GM23338 (cell line): ENCODE measurements at regions not wholly inside any gene's neighbourhood (a gene's known extent, or its start where the extent isn't known, plus 50 kb on each side); places are given as distances from the start of the nearest gene placed in this dataset.

Source experiments
- ATAC-seq: fragments of 200-7000 bp; cut with Tn5 transposase; 3 replicates; pipeline ENCODE4 v1.9.1; 2020
- DNase-seq: peaks from one replicate; pipeline ENCODE4 v3.0.0-alpha.2; 2015; ENCODE audit warnings: low spot score
- H2AFZ ChIP-seq: fragments of 200-600 bp; sonication (generic); 2 replicates; pipeline ENCODE4 v1.8.0; 2016; ENCODE audit warnings: antibody characterized with exemption, mild to moderate bottlenecking, moderate library complexity
- H3F3A ChIP-seq: fragments of 200-600 bp; sonication (generic); replicated peaks from 2 replicates; pipeline ENCODE4 v1.8.0; 2017; ENCODE audit warnings: antibody characterized with exemption, mixed run types, low read depth
- H3K27ac ChIP-seq: fragments of 200-600 bp; sonication (generic); 2 replicates; pipeline ENCODE4 v1.6.1; 2016; ENCODE audit warnings: low read depth
- H3K27me3 ChIP-seq: fragments of 200-600 bp; sonication (generic); 2 replicates; pipeline ENCODE4 v1.8.0; 2016; ENCODE audit warnings: mild to moderate bottlenecking, mixed run types, moderate library complexity; ENCODE audit not compliant: insufficient read depth
- H3K36me3 ChIP-seq: fragments of 200-600 bp; sonication (generic); 2 replicates; pipeline ENCODE4 v1.8.0; 2016; ENCODE audit warnings: mild to moderate bottlenecking; ENCODE audit not compliant: insufficient read depth
- H3K4me1 ChIP-seq: fragments of 200-600 bp; sonication (generic); 2 replicates; pipeline ENCODE4 v1.8.0; 2016; ENCODE audit warnings: mild to moderate bottlenecking, moderate library complexity; ENCODE audit not compliant: insufficient read depth
- H3K4me2 ChIP-seq: fragments of 200-600 bp; sonication (generic); 2 replicates; pipeline ENCODE4 v1.7.1; 2017; ENCODE audit warnings: mixed run types
- H3K4me3 ChIP-seq: fragments of 200-600 bp; sonication (generic); 2 replicates; pipeline ENCODE4 v1.6.1; 2016; ENCODE audit warnings: mixed run types
- H3K79me2 ChIP-seq: fragments of 200-600 bp; sonication (generic); replicated peaks from 2 replicates; pipeline ENCODE4 v1.8.0; 2017; ENCODE audit warnings: mild to moderate bottlenecking; ENCODE audit not compliant: insufficient read depth
- H3K9me2 ChIP-seq: fragments of 200-600 bp; sonication (generic); 2 replicates; pipeline ENCODE4 v1.8.0; 2017; ENCODE audit not compliant: insufficient read depth
- H4K20me1 ChIP-seq: fragments of 200-600 bp; sonication (generic); replicated peaks from 2 replicates; pipeline ENCODE4 v1.8.0; 2017; ENCODE audit warnings: mild to moderate bottlenecking; ENCODE audit not compliant: insufficient read depth
- H3K27ac Mint-ChIP-seq: 2 replicates; pipeline ENCODE4 v1.8.0; 2020; ENCODE audit warnings: inconsistent platforms, mild to moderate bottlenecking, moderate library complexity, mixed read lengths
- H3K27me3 Mint-ChIP-seq: 3 replicates; pipeline ENCODE4 v1.8.0; 2022; ENCODE audit warnings: low read depth, mild to moderate bottlenecking, moderate library complexity, mixed read lengths, inconsistent platforms; ENCODE audit not compliant: insufficient read depth, poor library complexity
- H3K36me3 Mint-ChIP-seq: 3 replicates; pipeline ENCODE4 v1.8.0; 2021; ENCODE audit warnings: low read depth, mild to moderate bottlenecking, inconsistent platforms, moderate library complexity, mixed read lengths
- H3K4me1 Mint-ChIP-seq: 3 replicates; pipeline ENCODE4 v1.8.0; 2020; ENCODE audit warnings: mild to moderate bottlenecking, inconsistent platforms, mixed read lengths
- H3K4me3 Mint-ChIP-seq: 3 replicates; pipeline ENCODE4 v1.8.0; 2021; ENCODE audit warnings: moderate library complexity, mild to moderate bottlenecking, inconsistent platforms, mixed read lengths
- H3K9me3 Mint-ChIP-seq: 3 replicates; pipeline ENCODE4 v1.8.0; 2020; ENCODE audit warnings: moderate library complexity, mild to moderate bottlenecking, inconsistent platforms, mixed read lengths
- CTCF ChIP-seq, 2 experiments: fragments of 200-600 bp in 1 of 2; sonication (generic) in 1 of 2; conservative IDR thresholded peaks; 2 replicates each; pipeline versions ENCODE4 v1.5.1 to v1.6.1; 2016 to 2017; ENCODE audit warnings: antibody characterized with exemption in 2 of 2, low read depth in 2 of 2, mild to moderate bottlenecking in 2 of 2, moderate library complexity in 1 of 2
- EZH2phosphoT487 ChIP-seq: fragments of 200-600 bp; sonication (generic); IDR thresholded peaks from one replicate; pipeline ENCODE4 v1.8.1; 2018; ENCODE audit warnings: antibody characterized with exemption; ENCODE audit not compliant: unreplicated experiment
- STAT1 ChIP-seq: IDR thresholded peaks from one replicate; pipeline ENCODE4 v1.6.1; 2016; ENCODE audit warnings: antibody characterized with exemption; ENCODE audit not compliant: unreplicated experiment
- ZNF331 ChIP-seq: fragments of 250-450 bp; sonication (Bioruptor Pico); IDR thresholded peaks from 2 replicates; pipeline ENCODE4 v1.5.0; 2020; ENCODE audit warnings: low read depth, mild to moderate bottlenecking, moderate library complexity
- ZNF462 ChIP-seq: fragments of 250-450 bp; sonication (Bioruptor Pico); IDR thresholded peaks from 2 replicates; pipeline ENCODE4 v1.5.0; 2020; ENCODE audit warnings: mild to moderate bottlenecking, moderate library complexity

- TF ChIP-seq ZNF462 (CRISPR knock-in tag) (no peak), CTCF (conservative IDR thresholded peaks at IDR 0.05; ENCODE audit: low read depth in 2 of 2) (no peak), EZH2phosphoT487 (no peak), STAT1 (no peak)
Measured at GRCh38 chr9:86507212-86507630, 153.0 kb upstream of the TUT7 start (continued).

- H3K4me1 ChIP-seq = no peaks in the 10 kb centered on the region
- Mint-ChIP-seq H3K9me3 (no peaks in the 10 kb centered on the region), H3K27ac (no peak overlapping the region), H3K27me3 (no peaks in the 10 kb centered on the region), H3K4me3 (no peak overlapping the region), H3K36me3 (no peaks in the 10 kb centered on the region), H3K4me1 (no peaks in the 10 kb centered on the region)
- no peaks in the 10 kb centered on the region for H3K27me3 ChIP-seq
- ATAC-seq (no peak), DNase-seq (no peak)
- H3K79me2 ChIP-seq = no peaks in the 10 kb centered on the region
- no peaks in the 10 kb centered on the region for H3F3A ChIP-seq
- no peak overlapping the region for H3K4me3 ChIP-seq
- H3K36me3 ChIP-seq = no peaks in the 10 kb centered on the region
- H4K20me1 ChIP-seq = no peaks in the 10 kb centered on the region
- H3K27ac ChIP-seq = no peak overlapping the region
- H3K9me2 ChIP-seq = no peaks in the 10 kb centered on the region
- H3K4me2 ChIP-seq = no peak overlapping the region
- no peak overlapping the region for H2AFZ ChIP-seq
- TF ChIP-seq ZNF462 (CRISPR knock-in tag) = no peak
- TF ChIP-seq ZNF331 (CRISPR knock-in tag) = no peak
Measured at GRCh38 chr9:86503942-86504341, 149.7 kb upstream of the TUT7 start.
